ENCODE measurements at regions not wholly inside any gene's neighbourhood (a gene's known extent, or its start where the extent isn't known, plus 50 kb on each side); places are given as distances from the start of the nearest gene placed in this dataset.

GRCh38 chr1:43008115-43009060 is 49.7 kb upstream of the SLC2A1 start:
- no peak for DNase-seq (ENCODE audit: low spot score)
